Left lobe of liver (tissue), 2 donors: ENCODE measurements at regions not wholly inside any gene's neighbourhood (a gene's known extent, or its start where the extent isn't known, plus 50 kb on each side); places are given as distances from the start of the nearest gene placed in this dataset.

Experiments used
- ATAC-seq: fragments of 200-7000 bp; cut with Tn5 transposase; one replicate; pipeline ENCODE4 v1.9.1; 2020; ENCODE audit warnings: mild to moderate bottlenecking, moderate library complexity
- DNase-seq: peaks from one replicate; pipeline ENCODE4 v3.0.0-alpha.2; 2020; ENCODE audit warnings: low spot score
- donor health status: DM: no; HTN: no; CAD: no; lungs with moderate emphysema.
- donor health status: DM: no; HTN: yes; CAD: no.

GRCh38 chr1:69409731-69410456 is 157.8 kb upstream of the LRRC7 start:
- no peak for DNase-seq
- no peak for ATAC-seq

DNA sequence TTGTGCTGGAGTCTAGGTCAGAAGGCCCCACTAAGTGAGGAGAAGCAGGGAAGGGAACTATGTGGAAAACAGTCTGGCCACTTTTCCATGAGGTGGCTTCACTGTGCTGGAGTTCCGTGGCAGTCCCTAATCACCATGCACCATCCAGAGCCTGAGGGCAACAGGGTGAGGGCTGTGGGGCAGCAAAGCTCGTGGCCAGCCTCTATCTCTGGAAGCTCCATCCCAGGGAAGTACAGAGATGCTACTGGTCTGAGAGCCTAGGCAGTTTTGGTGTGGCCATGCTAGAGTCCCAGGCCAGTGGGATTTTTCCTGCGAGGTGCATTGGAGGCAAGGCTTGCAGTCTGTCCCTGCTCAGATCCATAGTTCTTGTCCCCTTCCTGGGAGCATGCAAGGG is 157.3 kb upstream of the LRRC7 start:
- ATAC-seq (no peak), DNase-seq (no peak)

- no peak for ATAC-seq
- no peak for DNase-seq
Observed at GRCh38 chr1:69410893-69411292, 156.8 kb upstream of the LRRC7 start.

- no peak for ATAC-seq
Observed at GRCh38 chr1:69411617-69412016, 156.1 kb upstream of the LRRC7 start.

DNA sequence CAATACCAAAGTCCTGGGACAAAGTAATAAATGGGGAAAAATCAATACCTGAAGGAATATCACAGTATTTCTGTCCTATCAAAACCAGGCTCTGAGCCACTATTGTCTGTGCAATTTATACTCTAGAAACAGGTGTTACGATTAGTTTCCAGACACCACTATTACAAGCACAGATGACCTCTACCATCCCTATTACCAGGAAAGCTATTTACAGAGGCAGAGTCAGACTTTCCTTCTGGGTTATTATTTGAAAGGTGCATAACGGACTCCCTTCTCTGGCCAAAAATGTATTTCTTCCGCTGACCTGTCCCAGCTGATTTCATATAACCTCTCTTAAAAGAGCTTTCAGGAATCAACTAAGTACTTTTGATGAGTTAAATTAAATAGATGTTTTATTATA is 154.6 kb upstream of the LRRC7 start:
- no peak for ATAC-seq
- no peak for DNase-seq

More at GRCh38 chr1:69411617-69412016, 156.1 kb upstream of the LRRC7 start:
- no peak for DNase-seq

DNA sequence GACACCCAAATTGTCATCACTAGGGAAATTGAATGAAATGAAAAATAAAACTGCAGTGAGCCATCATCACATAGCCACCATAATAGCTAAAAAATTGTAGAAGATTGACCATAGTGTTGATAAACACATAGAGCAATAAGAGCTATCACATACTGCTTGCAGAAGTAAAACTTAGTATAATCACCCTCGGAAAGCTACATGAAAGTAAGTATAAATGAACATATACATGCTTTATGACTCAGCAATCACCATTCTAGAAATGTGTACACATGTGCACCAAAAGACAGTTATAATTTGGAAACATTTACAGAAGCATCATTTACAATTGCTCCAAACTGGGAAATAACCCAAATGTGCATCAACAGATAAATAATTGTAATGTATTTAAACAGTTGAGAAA is 153.1 kb upstream of the LRRC7 start:
- DNase-seq (no peak), ATAC-seq (no peak)

DNA sequence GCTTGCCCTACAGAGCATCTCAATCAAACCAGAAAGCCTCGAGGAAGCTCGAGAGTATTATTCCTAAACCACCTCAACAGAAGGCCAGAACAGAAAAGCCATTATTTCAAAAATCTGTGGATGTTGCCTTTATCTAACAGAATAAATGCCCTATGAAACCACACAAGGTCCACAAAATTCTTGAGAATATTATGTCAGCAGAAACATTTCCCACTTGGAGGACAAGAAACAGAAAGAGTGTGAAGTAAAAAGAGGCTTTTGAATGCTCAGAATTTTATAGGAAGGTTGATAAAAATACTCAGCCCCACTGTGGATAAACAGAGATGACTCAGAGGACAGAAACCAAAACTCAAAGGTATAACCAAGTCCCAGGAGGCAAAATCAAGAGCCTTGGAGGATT is 146.4 kb upstream of the LRRC7 start:
- no peak for ATAC-seq
- no peak for DNase-seq

DNA sequence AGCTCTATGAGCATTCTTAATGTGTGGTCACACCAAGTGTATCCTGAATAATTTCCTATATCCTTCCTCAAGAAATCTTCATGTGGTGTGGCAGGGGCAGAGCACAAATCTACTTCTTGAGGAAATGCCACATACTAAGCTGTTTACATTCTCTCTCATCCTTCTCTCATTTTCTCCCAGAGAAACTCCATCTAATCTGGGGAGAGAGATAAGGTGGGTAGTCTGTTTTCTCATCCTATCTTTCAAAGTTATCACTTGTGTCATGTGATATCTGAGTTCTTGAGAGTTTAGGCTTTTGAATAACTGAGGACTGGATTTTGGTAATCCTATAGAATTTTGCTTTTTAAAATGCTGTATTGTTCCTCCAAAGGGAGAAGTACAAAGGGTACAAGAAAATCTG is 141.9 kb upstream of the LRRC7 start:
- no peak for ATAC-seq

DNA sequence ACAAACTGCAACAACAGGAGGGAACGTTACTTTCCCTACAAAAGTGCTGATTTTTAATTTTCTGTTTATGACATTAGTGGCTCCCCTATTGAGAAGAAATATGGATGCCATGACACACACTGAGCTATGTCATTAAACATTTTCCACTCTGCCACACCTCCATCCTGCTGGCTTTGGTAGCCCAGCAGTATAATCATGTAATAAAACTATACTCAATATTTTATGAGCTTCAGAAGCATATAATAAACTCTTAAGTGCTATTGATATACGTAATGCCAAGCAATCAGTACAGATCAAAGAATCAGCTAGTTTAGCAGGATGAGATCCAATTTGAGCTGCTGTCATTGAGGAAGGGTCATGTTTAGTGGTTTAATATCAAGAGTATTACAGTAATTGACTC is 141.3 kb upstream of the LRRC7 start:
- DNase-seq: no peak
- ATAC-seq: no peak

More for the DNA sequence above, 141.9 kb upstream of the LRRC7 start:
- no peak for DNase-seq

GRCh38 chr1:69433073-69433472 is 134.6 kb upstream of the LRRC7 start:
- no peak for ATAC-seq
- DNase-seq: no peak

GRCh38 chr1:69436151-69436550 is 131.6 kb upstream of the LRRC7 start:
- DNase-seq (no peak), ATAC-seq (no peak)

DNA sequence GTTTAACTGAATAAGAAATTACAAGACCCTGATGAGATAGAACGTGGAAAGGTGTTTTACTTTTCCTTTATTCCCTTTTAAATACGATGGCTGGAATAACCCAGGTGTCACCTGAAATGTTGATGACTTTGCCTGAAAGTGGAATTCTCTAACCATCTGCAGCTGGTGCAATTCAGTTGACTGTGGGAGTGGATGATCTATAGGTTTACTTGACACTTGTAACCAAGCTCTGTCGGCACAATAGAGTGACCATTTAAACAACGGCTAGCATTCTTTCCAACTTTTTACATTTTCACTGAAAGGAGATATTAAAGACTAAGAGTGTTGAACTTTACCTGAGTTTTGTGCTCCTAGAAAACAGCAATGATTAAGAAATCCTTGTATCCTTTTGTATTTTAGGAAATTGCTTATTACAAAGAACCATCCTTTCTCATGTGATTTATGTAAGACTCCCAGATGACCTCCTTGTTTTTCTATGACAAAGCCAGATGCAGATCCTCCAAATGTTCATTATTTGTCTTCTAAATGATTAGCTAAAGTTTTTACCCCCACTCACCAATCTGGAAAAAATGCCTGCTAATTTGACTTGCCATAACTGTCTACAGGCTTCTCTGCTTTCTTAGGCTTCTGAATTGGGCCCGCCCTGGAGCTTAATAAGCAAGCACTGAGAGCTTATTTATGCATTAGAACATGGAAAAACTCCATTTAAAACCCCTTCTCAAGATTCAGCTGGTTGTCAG is 129.5 kb upstream of the LRRC7 start:
- no peak for DNase-seq
- ATAC-seq: no peak

- ATAC-seq: no peak
Observed at GRCh38 chr1:69441496-69441895, 126.2 kb upstream of the LRRC7 start.

DNA sequence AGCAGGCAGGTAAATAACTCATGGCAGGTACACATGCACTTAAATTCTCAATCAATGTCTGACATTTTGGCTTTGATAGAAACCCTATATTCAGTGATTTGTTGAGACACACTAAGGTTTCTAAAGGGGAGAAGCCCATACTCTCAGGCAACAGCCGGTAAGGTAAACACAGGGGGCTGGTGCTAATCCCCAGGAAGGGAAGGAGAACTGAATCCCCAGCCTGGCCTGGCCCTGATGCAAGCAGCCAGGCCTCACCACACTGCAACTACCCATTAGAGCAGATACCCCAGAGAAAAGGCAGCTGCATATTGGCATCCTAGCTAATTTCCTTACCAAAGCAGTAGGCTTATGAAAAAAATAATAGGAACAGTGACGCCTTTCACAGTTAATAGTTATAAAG is 116.5 kb upstream of the LRRC7 start:
- ATAC-seq (no peak), DNase-seq (no peak)

More at GRCh38 chr1:69441496-69441895, 126.2 kb upstream of the LRRC7 start:
- no peak for DNase-seq

DNA sequence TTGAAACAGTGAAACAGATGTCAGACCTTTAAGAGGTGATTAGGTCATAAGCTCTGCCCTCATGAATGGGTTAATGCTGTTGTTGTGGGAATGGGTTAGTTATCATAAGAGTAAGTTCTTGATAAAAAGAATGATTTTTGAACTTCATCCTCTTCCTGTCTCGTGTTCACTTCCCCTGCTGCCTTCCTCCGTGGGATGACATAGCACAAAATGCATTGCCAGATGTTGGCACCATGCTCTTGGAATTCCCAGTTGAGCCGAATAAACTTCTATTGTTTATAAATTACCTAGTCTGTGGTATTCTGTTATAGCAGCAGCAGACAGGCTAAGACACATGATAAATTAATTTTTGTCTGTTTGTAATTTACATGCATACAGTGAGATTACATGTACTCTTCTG is 112.0 kb upstream of the LRRC7 start:
- DNase-seq (no peak), ATAC-seq (no peak)

DNA sequence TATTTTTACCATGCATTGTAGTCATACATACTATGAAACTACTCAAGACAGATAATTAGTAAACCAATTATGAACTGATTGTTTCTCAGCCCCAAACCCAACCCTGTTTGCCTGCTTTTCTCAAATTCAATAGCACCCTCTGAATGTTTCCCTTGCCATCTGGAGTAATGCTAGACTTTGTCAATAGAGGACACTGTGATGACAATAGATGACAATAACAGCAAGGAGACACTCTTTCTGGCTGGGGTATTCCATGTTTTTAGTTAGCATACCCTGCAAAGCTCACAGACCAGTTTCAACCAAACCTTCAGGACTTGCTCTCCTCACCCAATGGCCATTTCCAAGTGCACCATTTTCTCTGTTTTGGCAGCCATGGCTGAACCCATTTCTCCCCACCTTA is 108.5 kb upstream of the LRRC7 start:
- no peak for ATAC-seq
- DNase-seq: no peak

GRCh38 chr1:69475021-69475420 is 92.7 kb upstream of the LRRC7 start:
- DNase-seq (no peak), ATAC-seq (no peak)

DNA sequence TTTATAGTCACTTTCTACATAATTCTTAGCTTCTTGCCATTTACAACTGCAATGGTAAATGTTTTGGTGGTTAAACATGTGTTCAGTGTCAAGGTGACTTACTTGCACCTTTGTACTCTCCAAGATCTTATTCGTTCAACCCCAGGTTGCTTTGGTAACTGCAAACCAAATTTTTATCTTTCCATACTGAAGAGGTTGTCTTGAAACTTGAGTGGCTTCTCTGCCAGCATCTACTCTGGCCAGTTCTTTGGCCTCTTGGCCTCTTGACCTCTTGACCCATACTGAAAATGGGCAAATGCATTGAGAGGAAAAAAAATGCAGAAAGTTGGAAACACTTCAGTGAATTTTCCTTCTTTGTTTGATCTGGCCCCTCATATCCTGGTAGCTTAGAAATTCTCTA is 88.0 kb upstream of the LRRC7 start:
- ATAC-seq: no peak

DNA sequence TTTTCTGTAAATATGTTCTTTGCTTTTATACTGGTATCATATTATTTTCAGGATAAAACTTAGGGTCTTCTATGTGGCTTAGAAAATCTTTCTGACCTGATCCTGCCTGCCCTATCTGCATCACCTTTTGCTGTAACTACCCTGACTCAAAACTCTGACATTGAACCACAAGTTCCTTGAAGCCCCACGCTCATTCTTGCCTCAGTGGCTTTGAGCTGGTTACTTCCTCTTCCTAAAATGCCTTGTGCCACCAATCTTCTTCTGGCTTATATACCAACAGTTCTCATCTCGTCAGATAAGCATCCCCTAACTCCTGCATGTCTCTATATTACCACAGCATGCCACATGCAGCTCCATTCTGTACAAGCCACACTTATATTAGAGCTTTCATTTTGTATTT is 84.5 kb upstream of the LRRC7 start:
- ATAC-seq: no peak
- no peak for DNase-seq

More for the DNA sequence above, 88.0 kb upstream of the LRRC7 start:
- DNase-seq: no peak

DNA sequence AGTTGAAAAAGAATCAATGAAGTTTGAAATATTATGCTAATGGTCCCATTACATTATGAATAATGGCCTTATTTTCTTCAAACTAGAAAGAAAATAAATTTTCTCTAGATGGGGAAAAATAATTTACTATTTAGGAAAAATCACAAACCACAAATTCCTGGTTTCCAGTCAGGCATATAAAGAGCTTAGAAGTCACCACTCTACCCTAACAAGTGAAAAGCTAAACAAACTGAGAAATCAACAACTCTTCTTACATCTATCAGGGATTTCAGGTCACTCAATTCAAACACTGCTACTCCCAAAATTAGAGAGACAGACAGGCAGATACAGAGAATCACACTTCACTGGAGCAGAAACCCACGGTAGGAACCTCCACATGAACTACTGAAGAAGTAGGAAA is 82.1 kb upstream of the LRRC7 start:
- DNase-seq: no peak
- ATAC-seq: no peak

DNA sequence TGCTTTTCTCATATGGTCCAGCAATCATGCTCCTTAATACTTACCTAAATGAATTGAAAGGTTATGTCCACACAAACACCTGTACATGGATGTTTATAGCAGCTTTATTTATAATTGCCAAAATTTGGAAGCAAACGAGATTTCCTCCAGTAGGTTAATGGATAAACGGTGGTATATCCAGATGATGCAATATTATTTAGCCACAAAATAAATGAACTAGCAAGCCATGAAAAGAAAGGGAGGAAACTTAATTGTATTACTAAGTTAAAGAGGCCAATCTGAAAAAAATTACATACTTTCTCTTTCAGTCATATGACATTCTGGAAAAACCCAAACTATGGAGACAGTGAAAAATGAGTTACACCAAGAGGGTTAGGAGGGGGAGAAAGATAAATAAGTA is 76.3 kb upstream of the LRRC7 start:
- no peak for ATAC-seq
- no peak for DNase-seq

DNA sequence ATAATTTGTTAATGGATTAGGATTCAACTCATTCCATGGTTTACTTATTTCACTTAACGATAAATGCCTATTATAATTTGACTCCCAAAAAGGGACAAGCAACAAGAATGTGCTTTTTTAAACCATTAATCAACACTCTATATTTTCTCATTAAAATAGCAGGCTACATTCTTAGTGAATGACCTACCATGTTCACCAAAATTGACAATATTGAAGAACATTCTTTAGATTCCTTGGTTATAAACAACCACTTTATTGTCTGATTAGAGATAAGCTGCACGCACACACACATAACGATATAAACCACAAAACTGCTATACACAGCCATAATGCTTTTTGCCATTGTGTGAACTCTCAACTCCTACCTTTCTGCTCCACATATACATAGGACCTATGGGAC is 75.4 kb upstream of the LRRC7 start:
- ATAC-seq: no peak
- DNase-seq: no peak

GRCh38 chr1:69494221-69494620 is 73.5 kb upstream of the LRRC7 start:
- no peak for ATAC-seq
- no peak for DNase-seq
